Naive thymus-derived CD8-positive, alpha-beta T cell (primary cell): ENCODE measurements at regions not wholly inside any gene's neighbourhood (a gene's known extent, or its start where the extent isn't known, plus 50 kb on each side); places are given as distances from the start of the nearest gene placed in this dataset.

Source experiments
- ATAC-seq, 2 donors: fragments of 150-1000 bp; cut with Tn5 transposase in 1 of 2; sonication (Bioruptor Pico), chemical (Tn5 transposase) in 1 of 2; 1 replicate in 1 of 2; 2 replicates in 1 of 2; pipeline ENCODE4 v1.10.0; 2021; ENCODE audit warnings: mild to moderate bottlenecking in 2 of 2, moderate library complexity in 2 of 2
- POLR2A ChIA-PET: fragments of 350-600 bp; sonication (Branson Sonifier 250); formaldehyde crosslinking; loops from one replicate; lab custom pipeline; 2021; ENCODE audit warnings: antibody characterized with exemption; lab: Charles Lee
- DNase-seq, 10 donors: peaks; one replicate each; pipeline versions ENCODE4 v3.0.0 to v3.0.0-alpha.2; 2020 to 2022
- H3K27ac Mint-ChIP-seq, 10 donors: one replicate each; pipeline ENCODE4 v1.8.0; 2020 to 2022; ENCODE audit warnings: mild to moderate bottlenecking in 10 of 10, mixed read lengths in 10 of 10, moderate library complexity in 4 of 10, inconsistent platforms in 1 of 10
- H3K27me3 Mint-ChIP-seq, 5 donors: one replicate each; pipeline ENCODE4 v1.8.0; 2021 to 2022; ENCODE audit warnings: mixed read lengths in 5 of 5
- H3K36me3 Mint-ChIP-seq, 3 donors: one replicate each; pipeline ENCODE4 v1.8.0; 2020 to 2022; ENCODE audit warnings: mixed read lengths in 3 of 3, mild to moderate bottlenecking in 2 of 3, inconsistent platforms in 1 of 3
- H3K4me1 Mint-ChIP-seq, 4 donors: one replicate each; pipeline ENCODE4 v1.8.0; 2021 to 2022; ENCODE audit warnings: mixed read lengths in 4 of 4
- H3K4me3 Mint-ChIP-seq, 10 donors: one replicate each; pipeline ENCODE4 v1.8.0; 2020 to 2022; ENCODE audit warnings: mild to moderate bottlenecking in 10 of 10, mixed read lengths in 10 of 10, moderate library complexity in 6 of 10, inconsistent platforms in 1 of 10
- H3K9me3 Mint-ChIP-seq, 9 donors: one replicate each; pipeline ENCODE4 v1.8.0; 2020 to 2022; ENCODE audit warnings: mixed read lengths in 9 of 9, mild to moderate bottlenecking in 3 of 9, inconsistent platforms in 1 of 9, moderate library complexity in 1 of 9

DNA sequence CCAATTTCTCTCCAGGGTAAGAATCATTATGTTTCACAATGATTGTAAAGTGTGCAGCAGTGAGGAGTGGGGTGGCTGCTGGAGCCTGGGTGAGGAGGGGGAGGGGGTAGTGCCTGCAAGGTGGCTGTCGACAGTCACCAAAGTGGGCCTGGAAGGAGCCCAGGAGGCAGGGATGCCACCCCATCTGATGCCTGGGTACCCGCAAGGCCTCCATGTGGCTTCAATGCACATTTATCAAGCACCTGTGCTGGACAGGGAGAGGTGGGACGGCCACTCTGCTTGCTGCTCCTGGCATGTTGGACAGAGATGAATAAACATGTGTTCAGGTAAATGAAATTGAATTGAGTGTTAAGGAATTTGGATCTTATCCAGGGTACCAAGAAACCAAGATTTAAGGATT lies 78.8 kb upstream of the DISP3 start:
- Mint-ChIP-seq H3K4me1 (peaks cover 2 to 9% (median 5%) of the 10 kb centered on the region in 4 donors), H3K36me3 (no peaks in the 10 kb centered on the region), H3K27ac (peak overlapping the region in 1 of 10 donors; percentile 69), H3K27me3 (peaks cover 0 to 10% (median 0%) of the 10 kb centered on the region in 5 donors), H3K4me3 (no peak overlapping the region), H3K9me3 (no peaks in the 10 kb centered on the region)
- POLR2A ChIA-PET, result no interaction called here
- DNase-seq (no peak), ATAC-seq (no peak)

- Mint-ChIP-seq H3K9me3 (no peaks in the 10 kb centered on the region), H3K4me3 (no peak overlapping the region), H3K36me3 (no peaks in the 10 kb centered on the region), H3K4me1 (peaks cover 3 to 12% (median 5%) of the 10 kb centered on the region in 4 donors), H3K27me3 (peaks cover 0 to 10% (median 0%) of the 10 kb centered on the region in 5 donors), H3K27ac (no peak overlapping the region)
- POLR2A ChIA-PET, result no interaction called here
- ATAC-seq (no peak), DNase-seq (no peak)
Measured at GRCh38 chr1:11400567-11400966, 78.4 kb upstream of the DISP3 start.

DNA sequence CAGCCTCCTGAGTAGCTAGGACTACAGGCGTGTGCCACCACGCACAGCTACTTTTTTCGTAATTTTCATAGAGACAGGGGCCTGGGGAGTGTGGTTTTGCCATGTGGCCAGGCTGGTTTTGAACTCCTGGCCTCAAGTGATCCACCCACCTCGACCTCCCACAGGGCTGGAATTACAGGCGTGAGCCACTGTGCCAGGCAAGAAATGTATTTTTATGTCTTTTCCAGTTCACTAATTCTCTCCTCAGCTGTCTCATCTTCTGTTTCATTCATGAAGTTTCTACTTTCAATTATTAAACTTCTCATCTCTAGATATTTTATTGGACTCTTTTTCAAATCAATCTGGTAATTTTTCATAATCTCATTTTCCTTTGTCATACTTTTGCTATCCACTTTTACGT lies 72.1 kb upstream of the DISP3 start:
- DNase-seq, result peak in 1 of 10 donors; percentile 2
- peaks cover 28 to 49% (median 42%) of the 10 kb centered on the region in 4 donors for H3K4me1 Mint-ChIP-seq

DNA sequence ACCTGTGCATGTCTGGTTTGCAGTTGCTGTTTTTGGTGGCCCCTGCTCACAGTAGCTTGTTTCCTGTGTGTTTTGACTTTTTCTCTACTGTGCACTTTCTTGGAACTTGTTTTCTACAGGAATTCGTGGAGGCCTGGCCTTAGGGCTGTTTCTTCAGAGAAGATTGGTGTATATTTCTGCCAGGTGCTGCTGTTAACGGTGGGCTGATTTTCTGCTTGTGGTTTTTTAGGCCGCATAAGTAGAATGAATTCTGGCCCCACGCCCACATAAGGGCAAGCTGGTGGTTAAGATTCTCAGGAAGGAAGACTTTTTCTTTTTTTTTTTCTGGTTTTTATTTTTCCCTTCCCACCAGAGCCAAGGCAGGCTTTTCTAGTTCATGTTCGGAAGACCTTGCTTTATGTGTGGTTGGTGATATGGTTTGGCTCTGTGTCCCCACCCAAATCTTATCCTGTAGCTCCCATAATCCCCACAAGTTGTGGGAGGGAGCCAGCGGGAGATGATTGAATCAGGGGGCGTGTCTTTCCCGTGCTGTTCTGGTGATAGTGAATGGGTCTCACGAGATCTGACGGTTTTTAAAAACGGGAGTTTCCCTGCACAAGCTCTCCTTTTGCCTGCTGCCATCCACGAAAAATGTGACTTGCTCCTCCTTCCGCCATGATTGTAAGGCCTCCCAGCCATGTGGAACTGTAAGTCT lies 71.5 kb upstream of the DISP3 start:
- H3K9me3 Mint-ChIP-seq, result peaks cover 0 to 14% (median 6%) of the 10 kb centered on the region in 9 donors
- peak in 4 of 10 donors; percentile 3 to 22 (median 12) for DNase-seq
- H3K36me3 Mint-ChIP-seq, result peaks cover 0 to 11% (median 4%) of the 10 kb centered on the region in 3 donors
- peak overlapping the region; percentile 27 to 73 (median 66) for H3K4me3 Mint-ChIP-seq
- no peaks in the 10 kb centered on the region for H3K27me3 Mint-ChIP-seq
- H3K4me1 Mint-ChIP-seq, result peaks cover 28 to 49% (median 42%) of the 10 kb centered on the region in 4 donors
- H3K27ac Mint-ChIP-seq, result peak overlapping the region; percentile 4 to 87 (median 42)
- POLR2A ChIA-PET, result no interaction called here
- ATAC-seq, result peak; percentile 23 to 49

More for the DNA sequence above, 72.1 kb upstream of the DISP3 start:
- Mint-ChIP-seq H3K4me3 (peak overlapping the region; percentile 27 to 71 (median 66)), H3K9me3 (peaks cover 0 to 14% (median 6%) of the 10 kb centered on the region in 9 donors), H3K27me3 (no peaks in the 10 kb centered on the region), H3K36me3 (peaks cover 0 to 11% (median 4%) of the 10 kb centered on the region in 3 donors), H3K27ac (peak overlapping the region in 7 of 10 donors; percentile 5 to 87 (median 46))
- POLR2A ChIA-PET, result no interaction called here
- ATAC-seq, result no peak

DNA sequence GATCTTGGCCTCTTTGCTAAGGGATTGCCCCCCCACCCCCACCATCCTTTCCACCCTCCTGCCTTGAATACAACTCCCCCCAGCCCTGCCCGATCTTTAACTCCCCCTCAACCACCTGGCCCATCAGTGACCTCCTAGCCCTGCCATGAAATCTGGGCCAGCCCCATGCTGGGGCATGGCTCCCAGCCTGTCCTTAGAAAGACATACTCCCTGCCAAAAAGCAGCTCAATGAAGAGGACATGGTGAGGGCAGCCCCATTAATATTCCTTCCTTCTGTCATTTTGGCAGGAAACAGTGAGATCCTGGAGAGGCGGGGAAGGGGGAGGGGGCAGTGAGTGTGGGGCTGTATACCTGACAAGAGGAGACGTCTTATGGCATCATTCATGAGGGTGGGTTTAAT lies 66.8 kb upstream of the DISP3 start:
- Mint-ChIP-seq H3K4me3 (no peak overlapping the region), H3K27me3 (peaks cover 0 to 3% (median 0%) of the 10 kb centered on the region in 5 donors), H3K36me3 (peaks cover 0 to 2% (median 0%) of the 10 kb centered on the region in 3 donors), H3K4me1 (peaks cover 20 to 28% (median 21%) of the 10 kb centered on the region in 4 donors), H3K9me3 (peaks cover 0 to 6% (median 1%) of the 10 kb centered on the region in 9 donors), H3K27ac (no peak overlapping the region)
- ATAC-seq (no peak), DNase-seq (no peak)
- POLR2A ChIA-PET, result no interaction called here

DNA sequence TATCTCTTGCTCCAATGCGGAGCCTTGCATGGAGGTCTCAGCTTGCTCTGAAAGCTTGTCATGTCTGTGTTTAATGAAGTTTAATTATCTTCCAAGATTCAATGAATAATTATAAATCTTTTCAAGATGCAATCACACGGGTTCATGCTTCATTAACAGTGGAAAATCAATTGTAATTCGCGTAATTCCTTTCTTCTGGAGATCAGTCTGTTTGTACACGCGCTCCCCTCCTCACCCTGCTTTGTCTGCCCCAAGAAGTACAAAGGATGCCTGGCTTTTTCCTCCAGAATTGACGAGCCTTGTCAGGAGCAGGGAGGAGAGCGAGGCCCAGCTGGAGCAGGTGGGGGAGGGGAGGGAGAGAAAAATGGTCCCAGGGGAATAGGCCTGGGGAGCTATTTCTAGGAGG lies 65.0 kb upstream of the DISP3 start:
- Mint-ChIP-seq H3K9me3 (no peaks in the 10 kb centered on the region), H3K4me1 (peaks cover 3 to 11% (median 4%) of the 10 kb centered on the region in 4 donors), H3K36me3 (no peaks in the 10 kb centered on the region), H3K27ac (no peak overlapping the region), H3K4me3 (no peak overlapping the region), H3K27me3 (peaks cover 0 to 3% (median 0%) of the 10 kb centered on the region in 5 donors)
- POLR2A ChIA-PET, result no interaction called here
- DNase-seq (no peak), ATAC-seq (no peak)

GRCh38 chr1:11414926-11415538 lies 63.9 kb upstream of the DISP3 start:
- Mint-ChIP-seq H3K27me3 (peaks cover 0 to 3% (median 0%) of the 10 kb centered on the region in 5 donors), H3K36me3 (no peaks in the 10 kb centered on the region), H3K4me1 (peaks cover 0 to 4% (median 0%) of the 10 kb centered on the region in 4 donors), H3K4me3 (no peak overlapping the region), H3K27ac (no peak overlapping the region), H3K9me3 (no peaks in the 10 kb centered on the region)
- no peak for DNase-seq
- no peak for ATAC-seq
- POLR2A ChIA-PET, result no interaction called here

DNA sequence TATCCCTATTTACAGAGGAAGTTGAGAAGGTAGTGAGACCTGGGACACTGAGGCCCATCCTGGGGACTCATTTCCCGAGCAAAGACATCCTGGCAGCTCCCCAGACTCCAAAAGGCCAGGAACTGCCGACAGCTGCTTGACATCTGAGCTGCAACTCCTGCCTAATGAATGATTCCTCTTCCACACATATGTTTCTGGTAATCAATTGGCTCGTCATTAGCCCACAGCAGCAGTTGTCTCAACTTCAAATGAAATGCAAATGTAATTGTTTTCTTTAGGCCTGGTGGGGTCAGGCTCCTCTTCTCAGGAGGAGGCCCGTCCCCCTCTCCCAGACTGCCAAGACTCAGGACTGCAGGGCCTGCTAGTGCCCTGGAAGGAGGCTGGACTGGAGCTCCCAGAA lies 61.8 kb upstream of the DISP3 start:
- Mint-ChIP-seq H3K27ac (no peak overlapping the region), H3K9me3 (no peaks in the 10 kb centered on the region), H3K36me3 (no peaks in the 10 kb centered on the region), H3K27me3 (peaks cover 0 to 13% (median 5%) of the 10 kb centered on the region in 5 donors), H3K4me3 (no peak overlapping the region), H3K4me1 (peaks cover 0 to 3% (median 1%) of the 10 kb centered on the region in 4 donors)
- no peak for DNase-seq
- no peak for ATAC-seq
- POLR2A ChIA-PET, result no interaction called here

DNA sequence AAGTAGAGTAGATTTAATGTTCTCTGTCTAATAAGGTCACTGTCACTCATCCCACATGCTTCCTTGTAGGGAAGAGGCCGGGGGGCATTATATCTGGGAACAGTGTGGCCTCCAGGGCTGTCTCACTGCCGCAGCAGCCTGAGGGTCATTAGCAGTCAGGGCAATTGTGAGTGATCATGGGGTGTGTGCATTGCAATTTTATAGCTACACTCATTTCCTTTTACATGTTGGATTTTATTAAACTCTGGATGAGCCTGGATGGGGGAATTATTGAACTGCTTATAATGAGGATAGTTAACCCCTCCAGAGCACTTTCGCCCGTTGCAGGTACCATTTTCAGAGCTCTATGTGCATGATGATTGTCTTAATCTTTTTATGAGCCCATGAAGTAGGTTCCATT lies 60.9 kb upstream of the DISP3 start:
- no peaks in the 10 kb centered on the region for H3K36me3 Mint-ChIP-seq
- POLR2A ChIA-PET, result no interaction called here
- no peak overlapping the region for H3K4me3 Mint-ChIP-seq
- no peak overlapping the region for H3K27ac Mint-ChIP-seq
- peaks cover 0 to 13% (median 5%) of the 10 kb centered on the region in 5 donors for H3K27me3 Mint-ChIP-seq
- no peak for ATAC-seq
- H3K4me1 Mint-ChIP-seq, result peaks cover 0 to 3% (median 1%) of the 10 kb centered on the region in 4 donors
- H3K9me3 Mint-ChIP-seq, result no peaks in the 10 kb centered on the region
- no peak for DNase-seq

DNA sequence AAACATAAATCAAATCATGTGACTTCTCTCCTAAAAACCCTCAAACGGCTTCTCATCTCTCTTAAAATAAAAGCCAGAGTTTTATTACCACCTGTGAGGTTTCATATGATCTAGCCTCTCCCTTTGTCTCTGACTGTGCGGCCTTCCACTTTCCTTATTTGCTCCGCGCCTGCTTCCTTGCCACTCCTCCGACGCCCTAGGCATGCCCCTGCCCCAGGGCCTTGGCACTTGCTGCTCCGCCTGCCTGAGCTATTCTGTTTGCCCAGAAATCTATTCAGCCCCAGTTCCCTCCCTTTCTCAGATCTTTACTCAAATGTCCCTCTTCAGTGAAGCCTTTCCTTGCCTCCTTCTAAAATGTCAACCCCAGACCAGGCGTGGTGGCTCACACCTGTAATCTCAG lies 57.5 kb upstream of the DISP3 start:
- H3K4me1 Mint-ChIP-seq, result peaks cover 0 to 9% (median 1%) of the 10 kb centered on the region in 4 donors
- H3K9me3 Mint-ChIP-seq, result no peaks in the 10 kb centered on the region
- POLR2A ChIA-PET, result no interaction called here
- H3K27ac Mint-ChIP-seq, result peak overlapping the region in 2 of 10 donors; percentile 32 to 50
- ATAC-seq (no peak), DNase-seq (no peak)
- H3K27me3 Mint-ChIP-seq, result peaks cover 0 to 13% (median 5%) of the 10 kb centered on the region in 5 donors
- no peaks in the 10 kb centered on the region for H3K36me3 Mint-ChIP-seq
- H3K4me3 Mint-ChIP-seq, result no peak overlapping the region

GRCh38 chr1:11422686-11423085 lies 56.3 kb upstream of the DISP3 start:
- H3K9me3 Mint-ChIP-seq, result no peaks in the 10 kb centered on the region
- peaks cover under 1 to 9% (median 3%) of the 10 kb centered on the region in 4 donors for H3K4me1 Mint-ChIP-seq
- POLR2A ChIA-PET, result interaction anchor here (0.8 kb wide), 1 partner anchor 605 kb away, joined by 8 read pairs; no protein-coding TSS in a partner anchor
- peaks cover 0 to 10% (median 5%) of the 10 kb centered on the region in 5 donors for H3K27me3 Mint-ChIP-seq
- ATAC-seq, result no peak
- no peak overlapping the region for H3K27ac Mint-ChIP-seq
- DNase-seq, result no peak
- H3K4me3 Mint-ChIP-seq, result no peak overlapping the region
- no peaks in the 10 kb centered on the region for H3K36me3 Mint-ChIP-seq

GRCh38 chr1:11426617-11427016 lies 52.3 kb upstream of the DISP3 start:
- Mint-ChIP-seq H3K27ac (no peak overlapping the region), H3K4me1 (peaks cover 2 to 7% (median 6%) of the 10 kb centered on the region in 4 donors), H3K27me3 (peaks cover 0 to 4% (median 0%) of the 10 kb centered on the region in 5 donors), H3K36me3 (no peaks in the 10 kb centered on the region), H3K9me3 (no peaks in the 10 kb centered on the region), H3K4me3 (no peak overlapping the region)
- ATAC-seq, result no peak
- DNase-seq, result no peak
- POLR2A ChIA-PET, result no interaction called here

DNA sequence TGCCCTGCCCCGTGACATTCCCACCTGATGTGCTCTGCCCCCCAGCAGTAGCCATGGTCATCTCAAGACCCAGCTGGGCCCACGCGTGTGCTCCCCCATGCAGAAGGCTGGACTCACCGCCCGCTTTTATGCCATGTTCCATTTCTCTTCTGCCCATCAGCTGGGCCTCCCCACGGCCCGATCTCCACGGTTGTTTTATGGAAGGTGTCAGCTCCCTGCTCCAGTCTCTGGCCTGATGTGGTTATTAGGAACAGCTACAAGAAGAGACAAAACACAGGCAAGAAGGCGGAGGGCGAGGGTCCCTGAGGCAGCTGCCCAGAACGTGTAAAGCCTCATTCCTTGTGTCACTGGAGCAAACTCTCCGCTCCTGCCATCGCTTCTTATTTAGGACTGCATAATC lies 50.2 kb upstream of the DISP3 start:
- DNase-seq, result no peak
- POLR2A ChIA-PET, result no interaction called here
- Mint-ChIP-seq H3K4me3 (no peak overlapping the region), H3K9me3 (no peaks in the 10 kb centered on the region), H3K27ac (no peak overlapping the region), H3K36me3 (no peaks in the 10 kb centered on the region), H3K4me1 (peaks cover 2 to 10% (median 6%) of the 10 kb centered on the region in 4 donors), H3K27me3 (peaks cover 0 to 11% (median 2%) of the 10 kb centered on the region in 5 donors)
- ATAC-seq, result no peak
